ENCODE measurements at regions not wholly inside any gene's neighbourhood (a gene's known extent, or its start where the extent isn't known, plus 50 kb on each side); places are given as distances from the start of the nearest gene placed in this dataset.

DNA sequence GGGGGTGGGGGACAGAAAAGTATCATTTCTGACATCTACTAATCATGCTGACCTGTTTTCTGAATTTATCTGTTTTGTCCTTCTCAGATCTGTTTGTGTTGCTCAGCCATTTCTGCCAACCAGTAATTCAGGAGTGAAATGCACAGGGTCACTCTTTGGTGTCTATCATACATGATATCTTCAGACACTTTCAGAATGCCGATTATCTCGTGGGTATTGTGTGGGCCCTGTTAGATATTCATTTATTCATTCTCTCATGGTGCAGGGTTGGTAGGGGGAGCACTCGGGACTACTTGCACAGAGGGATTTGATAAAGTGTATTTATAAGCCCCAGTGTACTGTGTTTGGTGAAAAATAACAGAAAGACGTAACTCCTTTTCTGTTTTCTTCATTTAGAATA is 101.2 kb upstream of the CITED2 start:
- Histone ChIP-seq H3F3A (ENCODE audit: insufficient read depth, low read depth) (no peaks in the 10 kb centered on the region), H2AFZ (no peak overlapping the region), H3K4me1 (replicated peaks; ENCODE audit: insufficient read depth) (no peaks in the 10 kb centered on the region), H3K27ac (no peak overlapping the region), H3K4me3 (no peak overlapping the region), H3K79me2 (ENCODE audit: low read depth) (no peaks in the 10 kb centered on the region), H3K9me2 (ENCODE audit: insufficient read depth) (no peaks in the 10 kb centered on the region), H3K27me3 (ENCODE audit: insufficient read depth, low read depth) (no peaks in the 10 kb centered on the region), H3K36me3 (ENCODE audit: low read depth) (no peaks in the 10 kb centered on the region), H3K9me3 (ENCODE audit: insufficient read depth, low read depth) (no peaks in the 10 kb centered on the region), H3K4me2 (no peak overlapping the region), H4K20me1 (ENCODE audit: insufficient read depth) (no peaks in the 10 kb centered on the region)
- DNase-seq: no peak
- no TSS peak for BruUV-seq (replicated peaks)
- intact Hi-C loops (cut with micrococcal nuclease; ENCODE audit: unreplicated experiment): no loop called here
- CTCF ChIA-PET: no interaction called here
- TF ChIP-seq, protein P1, sequence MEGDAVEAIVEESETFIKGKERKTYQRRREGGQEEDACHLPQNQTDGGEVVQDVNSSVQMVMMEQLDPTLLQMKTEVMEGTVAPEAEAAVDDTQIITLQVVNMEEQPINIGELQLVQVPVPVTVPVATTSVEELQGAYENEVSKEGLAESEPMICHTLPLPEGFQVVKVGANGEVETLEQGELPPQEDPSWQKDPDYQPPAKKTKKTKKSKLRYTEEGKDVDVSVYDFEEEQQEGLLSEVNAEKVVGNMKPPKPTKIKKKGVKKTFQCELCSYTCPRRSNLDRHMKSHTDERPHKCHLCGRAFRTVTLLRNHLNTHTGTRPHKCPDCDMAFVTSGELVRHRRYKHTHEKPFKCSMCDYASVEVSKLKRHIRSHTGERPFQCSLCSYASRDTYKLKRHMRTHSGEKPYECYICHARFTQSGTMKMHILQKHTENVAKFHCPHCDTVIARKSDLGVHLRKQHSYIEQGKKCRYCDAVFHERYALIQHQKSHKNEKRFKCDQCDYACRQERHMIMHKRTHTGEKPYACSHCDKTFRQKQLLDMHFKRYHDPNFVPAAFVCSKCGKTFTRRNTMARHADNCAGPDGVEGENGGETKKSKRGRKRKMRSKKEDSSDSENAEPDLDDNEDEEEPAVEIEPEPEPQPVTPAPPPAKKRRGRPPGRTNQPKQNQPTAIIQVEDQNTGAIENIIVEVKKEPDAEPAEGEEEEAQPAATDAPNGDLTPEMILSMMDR (conservative IDR thresholded peaks at IDR 0.05): no peak
- POLR2A ChIA-PET (ENCODE audit: unreplicated experiment): no interaction called here

DNA sequence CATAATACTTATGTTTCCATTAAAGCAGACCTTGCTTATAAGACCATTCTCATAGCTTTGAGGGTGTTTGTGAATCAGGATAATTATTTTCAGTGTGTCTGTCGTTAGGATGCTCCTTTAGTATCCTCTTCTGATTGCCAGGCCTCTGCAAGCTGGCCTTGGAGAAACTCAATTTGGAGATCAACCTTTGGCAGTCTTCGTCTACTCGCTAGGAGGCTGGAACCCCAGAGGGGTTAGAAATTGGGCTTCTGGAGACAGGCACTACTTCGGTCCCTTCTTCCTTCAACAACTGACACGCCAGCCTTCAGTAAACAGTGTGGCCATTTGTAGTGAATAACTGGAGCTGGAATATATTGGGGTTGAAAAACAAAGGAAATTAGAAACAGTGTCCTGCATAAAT is 100.8 kb upstream of the CITED2 start:
- Histone ChIP-seq H3K27ac (no peak overlapping the region), H3K79me2 (ENCODE audit: low read depth) (no peaks in the 10 kb centered on the region), H3K4me3 (no peak overlapping the region), H2AFZ (no peak overlapping the region), H3K9me3 (ENCODE audit: insufficient read depth, low read depth) (no peaks in the 10 kb centered on the region), H3K36me3 (ENCODE audit: low read depth) (no peaks in the 10 kb centered on the region), H3K4me2 (no peak overlapping the region), H3K4me1 (replicated peaks; ENCODE audit: insufficient read depth) (no peaks in the 10 kb centered on the region), H3K9me2 (ENCODE audit: insufficient read depth) (no peaks in the 10 kb centered on the region), H4K20me1 (ENCODE audit: insufficient read depth) (no peaks in the 10 kb centered on the region), H3F3A (ENCODE audit: insufficient read depth, low read depth) (no peaks in the 10 kb centered on the region), H3K27me3 (ENCODE audit: insufficient read depth, low read depth) (no peaks in the 10 kb centered on the region)
- ChIA-PET CTCF (no interaction called here), POLR2A (ENCODE audit: unreplicated experiment) (no interaction called here)
- intact Hi-C loops (cut with micrococcal nuclease; ENCODE audit: unreplicated experiment): no loop called here
- TF ChIP-seq, protein P1 (conservative IDR thresholded peaks at IDR 0.05): no peak
- TF ChIP-seq EZH2 (IDR thresholded peaks at IDR 0.05; ENCODE audit: low read depth): no peak
- DNase-seq: no peak
- no TSS peak for BruUV-seq (replicated peaks)

DNA sequence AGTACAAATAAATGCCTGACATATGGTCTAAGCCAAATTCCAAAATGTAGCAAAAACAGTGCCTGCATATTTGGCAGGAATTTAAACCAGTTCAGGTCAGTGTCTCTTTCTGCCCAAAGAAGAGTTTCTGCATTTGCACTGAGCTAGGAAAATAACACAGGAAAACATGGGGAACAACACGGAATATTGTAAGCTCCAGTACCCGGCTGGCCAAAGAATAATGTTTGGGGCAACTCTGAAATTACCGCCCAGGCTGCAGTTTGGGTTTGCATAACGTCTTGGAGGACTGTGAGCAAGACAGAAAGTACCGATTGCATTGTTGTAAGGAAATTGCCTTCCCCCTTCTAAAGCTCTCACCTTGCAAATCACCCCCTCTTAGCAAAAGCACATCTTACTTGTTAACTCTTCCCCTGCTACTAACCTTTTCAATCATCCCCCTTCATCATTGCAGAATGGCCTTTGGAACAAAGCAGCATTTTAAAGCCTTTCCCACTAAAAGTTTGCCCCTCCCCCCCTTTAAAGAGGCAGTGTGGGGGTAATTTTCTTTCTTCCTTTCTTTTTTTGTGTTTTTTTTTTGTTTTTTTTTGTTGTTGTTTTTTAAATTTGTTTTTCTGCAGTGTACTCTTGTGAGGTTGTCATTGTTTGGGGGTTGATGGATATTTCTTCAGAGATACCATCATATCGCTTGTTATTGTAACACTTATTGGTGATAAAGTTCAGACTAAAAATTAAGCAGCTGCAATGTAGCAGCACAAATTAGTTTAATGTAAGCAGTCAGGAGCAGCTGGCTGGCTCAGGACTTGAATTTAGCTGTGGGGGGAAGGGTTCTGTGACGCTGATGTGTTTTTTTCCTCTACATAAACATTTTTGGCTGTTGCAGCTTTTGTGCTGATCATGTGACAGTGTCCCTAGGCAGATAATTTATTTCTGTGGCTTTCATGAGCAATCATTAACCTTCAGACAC is 100.0 kb upstream of the CITED2 start:
- no peaks in the 10 kb centered on the region for H3K9me3 ChIP-seq (ENCODE audit: insufficient read depth, low read depth)
- intact Hi-C loops (cut with micrococcal nuclease; ENCODE audit: unreplicated experiment): no loop called here
- H3K36me3 ChIP-seq (ENCODE audit: low read depth): no peaks in the 10 kb centered on the region
- H2AFZ ChIP-seq: no peak overlapping the region
- CTCF ChIA-PET: no interaction called here
- H4K20me1 ChIP-seq (ENCODE audit: insufficient read depth): no peaks in the 10 kb centered on the region
- no TSS peak for BruUV-seq (replicated peaks)
- no peaks in the 10 kb centered on the region for H3K9me2 ChIP-seq (ENCODE audit: insufficient read depth)
- H3F3A ChIP-seq (ENCODE audit: insufficient read depth, low read depth): no peaks in the 10 kb centered on the region
- no peaks in the 10 kb centered on the region for H3K4me1 ChIP-seq (replicated peaks; ENCODE audit: insufficient read depth)
- H3K4me3 ChIP-seq: no peak overlapping the region
- H3K4me2 ChIP-seq: no peak overlapping the region
- no peak overlapping the region for H3K27ac ChIP-seq
- no peak for DNase-seq
- H3K79me2 ChIP-seq (ENCODE audit: low read depth): no peaks in the 10 kb centered on the region
- POLR2A ChIA-PET (ENCODE audit: unreplicated experiment): interaction anchor here (0.5 kb wide), 1 partner anchor 100 kb away, joined by 3 read pairs; no protein-coding TSS in a partner anchor
- TF ChIP-seq, protein P1 (conservative IDR thresholded peaks at IDR 0.05): no peak
- TF ChIP-seq EZH2 (IDR thresholded peaks at IDR 0.05; ENCODE audit: low read depth): no peak
- no peaks in the 10 kb centered on the region for H3K27me3 ChIP-seq (ENCODE audit: insufficient read depth, low read depth)

All from PC-9 (cell line).